ENCODE measurements at regions not wholly inside any gene's neighbourhood (a gene's known extent, or its start where the extent isn't known, plus 50 kb on each side); places are given as distances from the start of the nearest gene placed in this dataset.

GRCh38 chr3:24683633-24684384 is 189.2 kb upstream of the THRB start:
- H3K36me3 ChIP-seq (ENCODE audit: insufficient read depth, low read length): no peaks in the 10 kb centered on the region
- intact Hi-C loops (cut with micrococcal nuclease; ENCODE audit: unreplicated experiment): no loop called here
- no TSS peak for BruUV-seq (replicated peaks)
- no peaks in the 10 kb centered on the region for H3K4me1 ChIP-seq (ENCODE audit: insufficient read depth, low read length, poor library complexity, severe bottlenecking)
- H3K4me2 ChIP-seq (ENCODE audit: low read length): no peak overlapping the region
- TF ChIP-seq EZH2phosphoT487 (IDR thresholded peaks at IDR 0.05; ENCODE audit: borderline replicate concordance, low read depth, low read length) (no peak), CTCF (conservative IDR thresholded peaks at IDR 0.05; ENCODE audit: low read length) (peak; percentile 65)
- H3K27ac ChIP-seq (ENCODE audit: low read depth, low read length, poor library complexity, severe bottlenecking): no peak overlapping the region
- ChIA-PET POLR2A (no interaction called here), CTCF (ENCODE audit: unreplicated experiment) (no interaction called here)
- no peak overlapping the region for H2AFZ ChIP-seq (ENCODE audit: low read length)
- DNase-seq (ENCODE audit: low spot score): no peak
- no peaks in the 10 kb centered on the region for H3K9me3 ChIP-seq (ENCODE audit: low read length)
- no peaks in the 10 kb centered on the region for H3K79me2 ChIP-seq (ENCODE audit: insufficient read depth, low read depth, low read length)
- H4K20me1 ChIP-seq (ENCODE audit: insufficient read depth, low read length): no peaks in the 10 kb centered on the region
- no peaks in the 10 kb centered on the region for H3K9me2 ChIP-seq (ENCODE audit: insufficient read depth, low read length)
- no peak overlapping the region for H3K4me3 ChIP-seq (ENCODE audit: low read depth, low read length, poor library complexity, severe bottlenecking)

DNA sequence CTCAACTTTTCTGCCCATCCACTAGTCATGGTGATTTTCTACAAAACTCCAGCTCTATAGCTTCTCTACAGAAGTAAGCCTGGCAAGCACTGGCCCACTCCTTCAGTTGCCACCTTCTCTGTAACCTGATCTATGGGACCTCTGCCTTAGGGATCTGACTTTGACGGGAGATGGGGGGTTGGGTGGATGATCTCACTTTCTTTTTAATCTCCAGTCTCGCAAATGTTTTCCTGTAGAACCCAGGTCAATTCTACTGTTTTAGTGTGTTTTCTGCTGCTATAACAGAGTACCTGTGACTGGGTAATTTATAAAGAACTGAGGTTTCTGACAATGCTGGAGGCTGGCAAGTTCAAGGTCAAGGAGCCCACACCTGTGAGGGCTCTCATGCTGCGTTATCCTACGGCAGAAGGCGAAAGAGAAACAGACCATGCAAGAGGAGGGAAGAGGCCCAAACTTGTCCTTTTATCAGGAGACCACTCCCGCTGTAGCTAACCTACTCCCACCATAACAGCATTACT is 189.9 kb upstream of the THRB start:
- no peak for DNase-seq (ENCODE audit: low spot score)
- Histone ChIP-seq H3K4me3 (ENCODE audit: low read depth, low read length, poor library complexity, severe bottlenecking) (no peak overlapping the region), H3K4me2 (ENCODE audit: low read length) (no peak overlapping the region), H3K79me2 (ENCODE audit: insufficient read depth, low read depth, low read length) (no peaks in the 10 kb centered on the region), H3K36me3 (ENCODE audit: insufficient read depth, low read length) (no peaks in the 10 kb centered on the region), H4K20me1 (ENCODE audit: insufficient read depth, low read length) (no peaks in the 10 kb centered on the region), H2AFZ (ENCODE audit: low read length) (no peak overlapping the region), H3K9me2 (ENCODE audit: insufficient read depth, low read length) (no peaks in the 10 kb centered on the region), H3K9me3 (ENCODE audit: low read length) (no peaks in the 10 kb centered on the region), H3K4me1 (ENCODE audit: insufficient read depth, low read length, poor library complexity, severe bottlenecking) (no peaks in the 10 kb centered on the region), H3K27ac (ENCODE audit: low read depth, low read length, poor library complexity, severe bottlenecking) (no peak overlapping the region)
- no TSS peak for BruUV-seq (replicated peaks)
- POLR2A ChIA-PET: no interaction called here
- CTCF ChIA-PET (ENCODE audit: unreplicated experiment): no interaction called here
- no peak for TF ChIP-seq EZH2phosphoT487 (IDR thresholded peaks at IDR 0.05; ENCODE audit: borderline replicate concordance, low read depth, low read length)
- intact Hi-C loops (cut with micrococcal nuclease; ENCODE audit: unreplicated experiment): no loop called here

- no peaks in the 10 kb centered on the region for H4K20me1 ChIP-seq (ENCODE audit: insufficient read depth, low read length)
- intact Hi-C loops (cut with micrococcal nuclease; ENCODE audit: unreplicated experiment): no loop called here
- no peak overlapping the region for H2AFZ ChIP-seq (ENCODE audit: low read length)
- TF ChIP-seq CTCF (conservative IDR thresholded peaks at IDR 0.05; ENCODE audit: low read length): no peak
- no peak for TF ChIP-seq EZH2phosphoT487 (IDR thresholded peaks at IDR 0.05; ENCODE audit: borderline replicate concordance, low read depth, low read length)
- POLR2A ChIA-PET: no interaction called here
- H3K27ac ChIP-seq (ENCODE audit: low read depth, low read length, poor library complexity, severe bottlenecking): no peak overlapping the region
- no peaks in the 10 kb centered on the region for H3K36me3 ChIP-seq (ENCODE audit: insufficient read depth, low read length)
- no peaks in the 10 kb centered on the region for H3K9me2 ChIP-seq (ENCODE audit: insufficient read depth, low read length)
- CTCF ChIA-PET (ENCODE audit: unreplicated experiment): no interaction called here
- H3K4me2 ChIP-seq (ENCODE audit: low read length): no peak overlapping the region
- no peaks in the 10 kb centered on the region for H3K9me3 ChIP-seq (ENCODE audit: low read length)
- H3K79me2 ChIP-seq (ENCODE audit: insufficient read depth, low read depth, low read length): no peaks in the 10 kb centered on the region
- H3K4me3 ChIP-seq (ENCODE audit: low read depth, low read length, poor library complexity, severe bottlenecking): no peak overlapping the region
- BruUV-seq (replicated peaks): no TSS peak
- no peak for DNase-seq (ENCODE audit: low spot score)
- no peaks in the 10 kb centered on the region for H3K4me1 ChIP-seq (ENCODE audit: insufficient read depth, low read length, poor library complexity, severe bottlenecking)
These were observed 192.2 kb upstream of the THRB start for GRCh38 chr3:24686808-24687207.

All from OCI-LY7 (cell line).